ENCODE measurements at regions not wholly inside any gene's neighbourhood (a gene's known extent, or its start where the extent isn't known, plus 50 kb on each side); places are given as distances from the start of the nearest gene placed in this dataset.

DNA sequence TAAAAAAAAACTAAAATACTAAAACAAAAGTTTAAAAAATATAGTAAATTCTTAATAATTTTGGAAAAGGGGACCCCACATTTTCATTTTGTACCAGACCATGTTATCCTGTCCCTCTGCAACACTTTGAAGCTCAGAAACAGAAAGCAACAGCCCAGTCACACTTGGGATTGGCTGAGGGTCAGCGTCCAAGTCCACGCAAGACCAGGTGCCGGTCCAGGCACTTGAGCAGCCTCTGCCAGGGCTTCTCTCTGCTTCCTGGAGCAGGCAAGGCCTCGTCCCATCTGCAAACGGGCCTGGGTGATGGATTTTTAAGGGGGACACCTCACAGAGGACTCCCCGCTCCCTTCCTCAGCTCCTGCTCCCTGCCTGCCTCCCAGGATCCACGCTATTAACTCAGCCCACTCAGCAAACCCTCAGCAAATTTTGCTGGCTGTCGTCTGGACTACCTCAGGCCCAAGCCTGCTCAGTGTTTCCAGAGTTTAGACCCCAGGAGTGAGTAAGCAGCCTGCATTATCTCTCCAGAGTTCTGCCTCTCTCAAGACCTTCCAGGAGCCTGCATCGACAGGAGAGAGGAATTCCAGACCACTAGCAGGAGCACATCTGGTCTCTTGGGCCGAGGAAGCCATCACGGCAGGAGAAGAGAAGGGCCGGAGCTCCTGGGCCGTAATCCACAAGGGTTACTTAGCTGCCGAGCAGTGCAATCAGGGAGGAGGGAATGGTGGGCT lies 67.4 kb upstream of the CALM2 start:
- Histone ChIP-seq H3K36me3 (replicated peaks) (no peaks in the 10 kb centered on the region), H3K4me3 (ENCODE audit: low read depth, low read length) (no peak overlapping the region), H3K27me3 (replicated peaks) (no peaks in the 10 kb centered on the region), H3K27ac (no peak overlapping the region)
- no peak for TF ChIP-seq CTCF (IDR thresholded peaks at IDR 0.05; ENCODE audit: low read depth, low read length, missing control alignments)
- DNase-seq = no peak
- in situ Hi-C loops (cut with HindIII; ENCODE audit: low pct_ligation_motif_present, low sequenced_read_pairs) = no loop called here

DNA sequence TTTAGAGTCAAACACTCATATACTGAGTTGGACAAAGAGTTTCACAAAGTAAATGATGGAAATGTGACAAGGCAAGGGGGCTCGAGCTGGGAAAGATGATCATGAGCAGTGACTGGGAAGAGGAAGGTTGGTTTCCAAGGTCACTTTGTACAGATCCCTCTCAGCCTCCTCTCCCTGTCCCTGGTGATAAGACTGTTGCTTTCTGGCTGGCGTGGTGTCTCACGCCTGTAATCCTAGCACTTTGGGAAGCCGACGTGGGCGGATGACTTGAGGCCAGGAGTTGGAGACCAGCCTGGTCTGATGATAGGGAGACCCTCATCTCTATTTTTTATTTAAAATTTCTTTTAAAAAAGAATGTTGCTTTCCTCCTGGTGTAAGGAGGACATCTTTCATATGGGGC lies 65.4 kb upstream of the CALM2 start:
- no peak for TF ChIP-seq CTCF (IDR thresholded peaks at IDR 0.05; ENCODE audit: low read depth, low read length, missing control alignments)
- H3K27ac ChIP-seq = no peak overlapping the region
- no peak overlapping the region for H3K4me3 ChIP-seq (ENCODE audit: low read depth, low read length)
- H3K36me3 ChIP-seq (replicated peaks) = no peaks in the 10 kb centered on the region
- no peaks in the 10 kb centered on the region for H3K27me3 ChIP-seq (replicated peaks)
- in situ Hi-C loops (cut with HindIII; ENCODE audit: low pct_ligation_motif_present, low sequenced_read_pairs) = no loop called here
- no peak for DNase-seq

DNA sequence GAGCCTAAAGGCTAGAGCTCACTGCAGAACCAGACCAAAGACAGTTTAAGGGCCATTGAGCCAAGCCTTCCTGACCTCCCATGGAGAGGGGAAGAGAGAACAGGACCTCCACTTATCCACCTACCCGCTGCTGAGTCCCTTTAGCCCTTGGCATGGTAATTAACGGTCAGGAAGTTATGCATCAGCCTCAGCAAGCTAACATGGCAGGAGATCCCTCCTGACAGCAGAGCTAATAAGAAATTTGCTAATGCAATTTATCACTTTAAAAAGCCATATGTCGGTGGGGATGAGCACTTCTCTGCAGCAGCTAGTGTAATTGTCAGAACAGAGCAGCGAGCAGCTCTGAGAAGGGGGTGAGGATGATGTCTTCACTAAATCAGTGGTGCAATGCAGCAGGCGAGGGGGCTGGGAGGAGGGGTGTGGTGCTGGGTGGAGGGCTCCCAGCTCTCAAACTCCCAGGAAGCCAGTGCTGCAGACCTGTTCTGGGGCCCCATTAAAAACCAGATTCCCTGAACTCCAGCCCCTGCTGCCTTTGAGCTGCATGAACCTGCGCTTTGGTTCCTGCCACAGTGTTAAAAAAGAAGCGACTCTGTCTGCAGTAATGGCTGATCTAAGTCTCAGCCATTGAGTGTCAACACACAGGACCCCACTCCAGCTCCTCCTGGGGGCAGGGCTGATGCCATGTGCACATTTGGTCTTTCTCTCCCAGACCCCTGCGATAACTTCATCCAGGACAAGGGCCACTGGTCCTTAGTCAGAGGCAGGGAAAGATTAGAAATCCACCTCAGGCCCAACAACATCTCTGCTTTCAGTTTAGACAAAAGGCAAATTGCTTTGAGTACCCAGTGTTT lies 63.0 kb upstream of the CALM2 start:
- no peak overlapping the region for H3K4me3 ChIP-seq (ENCODE audit: low read depth, low read length)
- no peaks in the 10 kb centered on the region for H3K36me3 ChIP-seq (replicated peaks)
- DNase-seq = no peak
- in situ Hi-C loops (cut with HindIII; ENCODE audit: low pct_ligation_motif_present, low sequenced_read_pairs) = no loop called here
- no peak overlapping the region for H3K27ac ChIP-seq
- no peaks in the 10 kb centered on the region for H3K27me3 ChIP-seq (replicated peaks)
- TF ChIP-seq CTCF (IDR thresholded peaks at IDR 0.05; ENCODE audit: low read depth, low read length, missing control alignments) = no peak

DNA sequence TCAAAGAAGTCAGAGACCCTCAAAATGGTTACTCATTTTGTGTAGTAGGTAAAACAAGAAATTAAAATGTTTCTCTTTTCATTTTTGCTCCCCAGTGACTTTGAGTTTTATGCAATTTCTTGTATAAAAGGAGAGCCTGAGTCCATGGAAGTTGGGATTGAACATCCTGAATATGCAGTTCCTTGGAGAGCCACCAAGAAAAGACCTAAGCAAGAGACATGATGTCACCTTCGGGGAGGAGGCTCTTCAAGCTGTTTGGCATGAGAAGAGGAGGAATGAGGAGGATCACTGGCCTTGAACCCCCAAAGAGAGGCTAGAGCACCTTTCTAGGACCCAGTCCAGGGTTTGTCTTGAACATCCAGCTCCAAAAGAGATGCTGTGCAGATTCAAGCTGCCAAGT lies 62.3 kb upstream of the CALM2 start:
- Histone ChIP-seq H3K36me3 (replicated peaks) (no peaks in the 10 kb centered on the region), H3K27ac (no peak overlapping the region), H3K4me3 (ENCODE audit: low read depth, low read length) (no peak overlapping the region), H3K27me3 (replicated peaks) (no peaks in the 10 kb centered on the region)
- no peak for DNase-seq
- no peak for TF ChIP-seq CTCF (IDR thresholded peaks at IDR 0.05; ENCODE audit: low read depth, low read length, missing control alignments)
- in situ Hi-C loops (cut with HindIII; ENCODE audit: low pct_ligation_motif_present, low sequenced_read_pairs) = no loop called here

GRCh38 chr2:47237375-47238334 lies 61.3 kb upstream of the CALM2 start:
- peak; percentile 85 for DNase-seq
- Histone ChIP-seq H3K36me3 (replicated peaks) (no peaks in the 10 kb centered on the region), H3K27ac (peak overlapping the region; percentile 29), H3K27me3 (replicated peaks) (no peaks in the 10 kb centered on the region), H3K4me3 (ENCODE audit: low read depth, low read length) (no peak overlapping the region)
- in situ Hi-C loops (cut with HindIII; ENCODE audit: low pct_ligation_motif_present, low sequenced_read_pairs) = no loop called here
- TF ChIP-seq CTCF (IDR thresholded peaks at IDR 0.05; ENCODE audit: low read depth, low read length, missing control alignments) = no peak
